Naive thymus-derived CD4-positive, alpha-beta T cell (primary cell): ENCODE measurements at regions not wholly inside any gene's neighbourhood (a gene's known extent, or its start where the extent isn't known, plus 50 kb on each side); places are given as distances from the start of the nearest gene placed in this dataset.

Experiments
- ATAC-seq: fragments of 150-1000 bp; cut with Tn5 transposase; 2 replicates; pipeline ENCODE4 v1.10.0; 2021; ENCODE audit warnings: mild to moderate bottlenecking, moderate library complexity
- CTCF ChIA-PET: fragments of 350-600 bp; sonication (Branson Sonifier 250); formaldehyde crosslinking; loops from one replicate; lab custom pipeline; 2021; ENCODE audit warnings: antibody characterized with exemption; lab: Charles Lee
- POLR2A ChIA-PET: fragments of 350-600 bp; sonication (Branson Sonifier 250); formaldehyde crosslinking; loops from one replicate; lab custom pipeline; 2021; ENCODE audit warnings: antibody characterized with exemption, inconsistent platforms; lab: Charles Lee
- DNase-seq, 9 donors: peaks; one replicate each; pipeline versions ENCODE4 v3.0.0 to v3.0.0-alpha.2; 2020 to 2022; ENCODE audit warnings: mixed read lengths in 1 of 9
- H3K27ac ChIP-seq: one replicate; pipeline ENCODE4 v1.7.0; 2013; ENCODE audit warnings: mild to moderate bottlenecking, low read depth, low read length, moderate library complexity
- H3K27me3 ChIP-seq, 2 donors: one replicate each; pipeline ENCODE4 v1.7.0; 2013; ENCODE audit warnings: low read length in 2 of 2, mild to moderate bottlenecking in 2 of 2, moderate library complexity in 2 of 2; ENCODE audit not compliant: control insufficient read depth in 2 of 2, insufficient read depth in 2 of 2
- H3K36me3 ChIP-seq, 3 experiments: 1 replicate in 2 of 3; 2 replicates in 1 of 3; pipeline ENCODE4 v1.7.0; 2013; ENCODE audit warnings: low read length in 3 of 3, mild to moderate bottlenecking in 3 of 3, moderate library complexity in 1 of 3; ENCODE audit not compliant: insufficient read depth in 3 of 3, control insufficient read depth in 2 of 3
- H3K4me1 ChIP-seq, 2 donors: one replicate each; pipeline ENCODE4 v1.7.0; 2013; ENCODE audit warnings: low read length in 2 of 2, mild to moderate bottlenecking in 2 of 2, moderate library complexity in 1 of 2; ENCODE audit not compliant: control insufficient read depth in 2 of 2, insufficient read depth in 2 of 2
- H3K4me3 ChIP-seq: 2 replicates; pipeline ENCODE4 v1.7.0; 2013; ENCODE audit warnings: mild to moderate bottlenecking, low read length
- H3K9me3 ChIP-seq, 3 experiments: 1 replicate in 2 of 3; 2 replicates in 1 of 3; pipeline ENCODE4 v1.7.0; 2013; ENCODE audit warnings: low read length in 3 of 3; ENCODE audit not compliant: control insufficient read depth in 2 of 3
- H3K27ac Mint-ChIP-seq, 9 donors: one replicate each; pipeline ENCODE4 v1.8.0; 2020 to 2022; ENCODE audit warnings: mixed read lengths in 9 of 9, mild to moderate bottlenecking in 8 of 9, moderate library complexity in 5 of 9, inconsistent platforms in 2 of 9
- H3K27me3 Mint-ChIP-seq, 5 donors: one replicate each; pipeline ENCODE4 v1.8.0; 2021 to 2022; ENCODE audit warnings: mixed read lengths in 5 of 5, mild to moderate bottlenecking in 1 of 5
- H3K36me3 Mint-ChIP-seq, 5 donors: one replicate each; pipeline ENCODE4 v1.8.0; 2020 to 2022; ENCODE audit warnings: mixed read lengths in 5 of 5, mild to moderate bottlenecking in 3 of 5, inconsistent platforms in 1 of 5
- H3K4me1 Mint-ChIP-seq, 7 donors: one replicate each; pipeline ENCODE4 v1.8.0; 2020 to 2022; ENCODE audit warnings: mixed read lengths in 7 of 7, mild to moderate bottlenecking in 3 of 7, inconsistent platforms in 1 of 7
- H3K4me3 Mint-ChIP-seq, 10 donors: one replicate each; pipeline ENCODE4 v1.8.0; 2020 to 2022; ENCODE audit warnings: mild to moderate bottlenecking in 10 of 10, mixed read lengths in 10 of 10, moderate library complexity in 6 of 10, inconsistent platforms in 2 of 10
- H3K9me3 Mint-ChIP-seq, 11 donors: one replicate each; pipeline ENCODE4 v1.8.0; 2020 to 2022; ENCODE audit warnings: mixed read lengths in 11 of 11, mild to moderate bottlenecking in 4 of 11, inconsistent platforms in 1 of 11, moderate library complexity in 1 of 11
- intact Hi-C, 2 donors: fragments of 100-400 bp; cut with micrococcal nuclease; formaldehyde crosslinking; loops; one replicate each; pipeline ENCODE4 v1.15.1; 2023

DNA sequence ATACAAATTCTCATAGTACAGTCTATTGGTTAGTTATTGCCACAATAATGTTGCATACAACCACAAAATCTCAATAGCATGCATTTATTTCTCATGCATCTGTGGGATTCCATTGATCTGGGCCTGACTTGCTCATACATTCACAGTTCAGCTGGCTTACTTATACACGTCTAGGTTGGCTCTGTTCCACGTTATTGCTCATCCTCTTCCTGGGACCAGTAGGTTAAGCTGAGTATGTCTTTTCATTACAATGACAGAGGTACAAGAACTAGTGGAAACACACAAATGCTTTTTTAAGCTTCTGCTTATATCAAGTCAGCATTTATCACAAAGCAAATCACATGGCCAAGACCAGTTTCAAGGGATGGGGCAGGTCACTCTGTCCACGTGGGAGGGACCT lies 485.3 kb upstream of the BTBD3 start:
- peaks cover 6 to 33% (median 12%) of the 10 kb centered on the region in 11 donors for H3K9me3 Mint-ChIP-seq
- no peak overlapping the region for H3K4me3 Mint-ChIP-seq
- no peaks in the 10 kb centered on the region for H3K36me3 Mint-ChIP-seq
- H3K27me3 Mint-ChIP-seq, result peaks cover 0 to under 1% (median 0%) of the 10 kb centered on the region in 5 donors
- Histone ChIP-seq H3K4me1 (no peaks in the 10 kb centered on the region), H3K27me3 (no peaks in the 10 kb centered on the region), H3K4me3 (no peak overlapping the region), H3K27ac (no peak overlapping the region), H3K9me3 (no peaks in the 10 kb centered on the region), H3K36me3 (no peaks in the 10 kb centered on the region)
- H3K27ac Mint-ChIP-seq, result no peak overlapping the region
- intact Hi-C loops, result no loop called here
- no peak for DNase-seq
- ATAC-seq, result no peak
- H3K4me1 Mint-ChIP-seq, result no peaks in the 10 kb centered on the region
- ChIA-PET CTCF (no interaction called here), POLR2A (no interaction called here)

DNA sequence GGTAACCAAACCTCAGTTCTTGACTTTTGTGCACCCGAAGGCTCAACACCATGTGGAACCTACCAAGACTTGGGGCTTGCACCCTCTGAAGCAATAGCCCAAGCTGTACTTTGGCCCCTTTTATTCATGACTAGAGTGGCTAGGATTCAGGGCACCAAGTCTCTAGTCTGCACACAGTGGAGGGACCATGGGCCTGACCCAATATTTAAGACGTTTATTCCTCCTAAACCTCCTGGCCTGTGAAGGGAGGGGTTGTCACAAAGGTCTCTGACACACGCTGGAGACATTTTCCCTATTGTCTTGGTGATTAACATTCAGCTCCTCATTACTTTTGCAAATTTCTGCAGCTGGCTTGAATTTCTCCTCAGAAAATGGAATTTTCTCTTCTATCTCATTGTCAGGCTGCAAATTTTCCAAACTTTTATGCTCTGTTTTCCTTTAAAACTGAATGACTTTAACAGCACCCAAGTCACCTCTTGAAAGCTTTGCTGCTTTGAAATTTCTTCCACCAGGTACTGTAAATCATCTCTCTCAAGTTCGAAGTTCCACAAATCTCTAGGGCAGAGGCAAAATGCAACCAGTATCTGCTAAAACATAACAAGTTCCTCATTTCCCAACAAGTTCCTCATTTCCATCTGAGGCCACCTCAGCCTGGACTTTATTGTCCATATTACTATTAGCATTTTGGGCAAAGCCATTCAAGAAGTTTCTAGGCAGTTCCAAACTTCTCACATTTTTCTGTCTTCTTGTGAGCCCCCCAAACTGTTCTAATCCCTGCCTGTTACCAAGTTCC lies 481.4 kb upstream of the BTBD3 start:
- intact Hi-C loops, result no loop called here
- H3K27ac Mint-ChIP-seq, result no peak overlapping the region
- no peaks in the 10 kb centered on the region for H3K36me3 Mint-ChIP-seq
- ChIA-PET POLR2A (no interaction called here), CTCF (no interaction called here)
- H3K9me3 Mint-ChIP-seq, result peaks cover 7 to 45% (median 15%) of the 10 kb centered on the region in 11 donors
- H3K4me1 ChIP-seq, result no peaks in the 10 kb centered on the region
- H3K36me3 ChIP-seq, result no peaks in the 10 kb centered on the region
- H3K9me3 ChIP-seq, result no peaks in the 10 kb centered on the region
- DNase-seq (no peak), ATAC-seq (no peak)
- no peak overlapping the region for H3K27ac ChIP-seq
- H3K27me3 ChIP-seq, result no peaks in the 10 kb centered on the region
- H3K4me3 Mint-ChIP-seq, result no peak overlapping the region
- H3K4me1 Mint-ChIP-seq, result no peaks in the 10 kb centered on the region
- H3K27me3 Mint-ChIP-seq, result no peaks in the 10 kb centered on the region
- H3K4me3 ChIP-seq, result no peak overlapping the region

DNA sequence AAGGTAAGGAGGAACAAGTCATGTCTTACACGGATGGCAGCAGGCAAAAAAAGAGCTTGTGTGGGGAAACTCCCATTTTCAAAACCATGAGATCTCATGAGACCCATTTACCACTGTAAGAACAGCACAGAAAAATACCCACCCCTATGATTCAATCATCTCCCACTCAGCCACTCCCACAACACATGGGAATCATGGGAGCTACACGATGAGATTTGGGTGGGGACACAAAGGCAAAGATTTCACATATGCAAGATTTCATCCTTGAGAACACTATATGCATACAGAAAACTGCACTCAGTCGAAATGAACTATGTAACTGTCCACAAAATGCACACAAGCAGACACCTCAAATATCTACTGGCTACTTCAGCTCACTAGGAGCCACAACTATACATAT lies 480.6 kb upstream of the BTBD3 start:
- DNase-seq (no peak), ATAC-seq (no peak)
- Histone ChIP-seq H3K9me3 (no peaks in the 10 kb centered on the region), H3K4me1 (no peaks in the 10 kb centered on the region), H3K27me3 (no peaks in the 10 kb centered on the region), H3K27ac (no peak overlapping the region), H3K4me3 (no peak overlapping the region), H3K36me3 (no peaks in the 10 kb centered on the region)
- intact Hi-C loops, result no loop called here
- no peak overlapping the region for H3K4me3 Mint-ChIP-seq
- ChIA-PET POLR2A (no interaction called here), CTCF (no interaction called here)
- no peaks in the 10 kb centered on the region for H3K36me3 Mint-ChIP-seq
- H3K4me1 Mint-ChIP-seq, result no peaks in the 10 kb centered on the region
- H3K9me3 Mint-ChIP-seq, result peaks cover 8 to 45% (median 15%) of the 10 kb centered on the region in 11 donors
- no peaks in the 10 kb centered on the region for H3K27me3 Mint-ChIP-seq
- H3K27ac Mint-ChIP-seq, result no peak overlapping the region

DNA sequence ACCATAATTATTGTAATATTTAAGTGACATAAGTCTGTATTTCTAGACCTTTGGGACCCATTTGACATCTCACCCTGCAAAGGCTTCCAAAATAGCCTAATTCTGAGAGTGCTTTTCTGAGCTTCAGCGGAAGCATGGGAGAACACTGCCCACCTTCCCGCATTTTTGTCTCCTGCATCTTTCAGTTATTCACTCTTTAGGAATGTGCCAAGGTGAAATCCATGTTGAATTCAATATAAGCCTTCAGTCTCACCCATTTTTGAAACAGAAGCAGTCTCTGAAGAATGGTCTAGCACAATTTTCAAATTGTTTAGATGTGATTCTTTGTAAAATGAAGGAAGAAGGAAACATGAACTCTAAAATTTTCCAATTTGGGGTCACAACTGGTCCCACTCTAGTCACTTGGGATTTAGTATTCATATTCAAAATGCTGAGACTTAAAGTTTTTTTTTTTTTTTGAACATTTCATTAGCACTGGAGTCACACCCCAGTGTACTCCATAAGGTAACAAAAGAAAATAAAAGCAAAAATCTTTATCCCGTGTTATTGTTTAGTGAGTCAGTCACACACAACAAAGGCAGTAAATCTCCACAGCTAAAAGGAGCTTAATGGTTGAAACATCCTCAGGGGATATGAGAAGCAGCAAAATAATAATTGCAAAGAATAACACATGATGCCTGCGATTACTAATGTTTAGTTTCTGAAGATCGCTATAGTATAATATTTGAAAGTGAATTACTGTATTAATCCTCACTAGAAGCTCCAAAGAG lies 479.9 kb upstream of the BTBD3 start:
- Mint-ChIP-seq H3K36me3 (no peaks in the 10 kb centered on the region), H3K27me3 (no peaks in the 10 kb centered on the region), H3K4me3 (no peak overlapping the region), H3K4me1 (no peaks in the 10 kb centered on the region), H3K27ac (no peak overlapping the region), H3K9me3 (peaks cover 5 to 45% (median 15%) of the 10 kb centered on the region in 11 donors)
- no peaks in the 10 kb centered on the region for H3K9me3 ChIP-seq
- no peak overlapping the region for H3K27ac ChIP-seq
- no peak overlapping the region for H3K4me3 ChIP-seq
- H3K27me3 ChIP-seq, result no peaks in the 10 kb centered on the region
- DNase-seq (no peak), ATAC-seq (no peak)
- H3K36me3 ChIP-seq, result no peaks in the 10 kb centered on the region
- no peaks in the 10 kb centered on the region for H3K4me1 ChIP-seq
- intact Hi-C loops, result no loop called here
- POLR2A ChIA-PET, result no interaction called here
- CTCF ChIA-PET, result no interaction called here

DNA sequence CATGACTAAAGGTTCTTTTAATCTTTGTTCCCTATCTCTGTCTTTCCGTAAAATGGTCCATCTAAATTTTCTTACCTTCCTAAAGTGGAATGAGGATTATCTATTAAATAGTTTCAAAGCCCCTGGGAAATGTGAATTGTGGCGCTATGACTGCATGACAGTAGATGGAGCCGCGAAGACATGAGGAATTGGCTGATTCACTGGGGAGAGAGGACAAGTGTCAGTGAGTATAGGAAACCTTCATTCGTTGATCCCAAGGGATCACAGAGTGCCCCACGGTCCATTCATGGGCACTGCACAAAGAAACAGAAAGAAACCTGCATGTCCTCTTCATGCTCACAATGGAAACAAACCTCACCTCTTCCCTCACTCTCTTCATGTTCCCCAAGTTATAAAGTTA lies 479.3 kb upstream of the BTBD3 start:
- peaks cover 5 to 42% (median 17%) of the 10 kb centered on the region in 11 donors for H3K9me3 Mint-ChIP-seq
- no peak overlapping the region for H3K4me3 Mint-ChIP-seq
- no peaks in the 10 kb centered on the region for H3K4me1 Mint-ChIP-seq
- no peak for ATAC-seq
- no peaks in the 10 kb centered on the region for H3K36me3 Mint-ChIP-seq
- H3K36me3 ChIP-seq, result no peaks in the 10 kb centered on the region
- H3K4me1 ChIP-seq, result no peaks in the 10 kb centered on the region
- H3K27me3 Mint-ChIP-seq, result no peaks in the 10 kb centered on the region
- ChIA-PET CTCF (no interaction called here), POLR2A (no interaction called here)
- H3K4me3 ChIP-seq, result no peak overlapping the region
- intact Hi-C loops, result no loop called here
- no peaks in the 10 kb centered on the region for H3K9me3 ChIP-seq
- H3K27me3 ChIP-seq, result no peaks in the 10 kb centered on the region
- no peak for DNase-seq
- no peak overlapping the region for H3K27ac ChIP-seq
- no peak overlapping the region for H3K27ac Mint-ChIP-seq

DNA sequence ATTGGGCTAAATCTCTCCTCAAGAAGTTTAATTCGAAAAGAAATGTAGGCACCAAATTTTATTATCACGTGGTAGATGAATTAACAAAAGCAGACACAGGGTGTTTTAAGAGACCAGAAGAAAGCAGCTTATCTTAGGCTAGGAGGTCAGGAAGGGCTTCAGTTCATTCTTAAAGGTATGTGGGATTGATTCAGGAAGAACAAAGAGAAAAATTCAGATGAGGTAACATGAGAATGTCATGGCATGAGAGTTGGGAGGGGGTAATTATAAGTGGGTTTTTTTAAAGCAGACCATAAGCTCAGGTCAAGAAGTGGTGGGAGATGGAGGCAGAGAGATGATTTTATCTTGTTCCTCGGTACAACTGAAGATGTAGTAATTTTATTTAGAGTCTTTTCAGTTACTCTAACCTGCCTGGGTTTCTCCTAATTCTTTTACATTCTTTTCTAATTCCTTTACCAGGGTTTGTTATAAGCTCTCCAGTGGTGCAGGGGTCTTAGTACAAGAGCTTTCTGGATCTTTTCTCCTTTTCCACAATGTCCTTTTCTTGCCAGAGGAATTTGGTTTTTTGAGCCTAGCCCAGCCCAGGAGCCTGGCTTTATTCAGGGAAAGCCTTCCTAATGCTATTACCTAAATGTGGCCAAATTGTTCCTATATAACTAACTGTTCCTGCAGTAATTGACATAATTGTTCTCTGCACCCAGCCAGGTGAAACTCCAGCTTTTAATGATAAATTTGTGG lies 474.1 kb upstream of the BTBD3 start:
- DNase-seq (no peak), ATAC-seq (no peak)
- H3K27ac ChIP-seq, result no peak overlapping the region
- intact Hi-C loops, result no loop called here
- H3K27me3 ChIP-seq, result no peaks in the 10 kb centered on the region
- Mint-ChIP-seq H3K27ac (no peak overlapping the region), H3K36me3 (no peaks in the 10 kb centered on the region), H3K9me3 (peaks cover 0 to 14% (median 2%) of the 10 kb centered on the region in 11 donors), H3K4me1 (peaks cover 0 to 2% (median 0%) of the 10 kb centered on the region in 7 donors), H3K4me3 (no peak overlapping the region), H3K27me3 (peaks cover 0 to 4% (median 0%) of the 10 kb centered on the region in 5 donors)
- CTCF ChIA-PET, result no interaction called here
- H3K36me3 ChIP-seq, result no peaks in the 10 kb centered on the region
- no peak overlapping the region for H3K4me3 ChIP-seq
- H3K9me3 ChIP-seq, result no peaks in the 10 kb centered on the region
- POLR2A ChIA-PET, result no interaction called here
- H3K4me1 ChIP-seq, result no peaks in the 10 kb centered on the region
